K562 (cell line): ENCODE measurements at regions not wholly inside any gene's neighbourhood (a gene's known extent, or its start where the extent isn't known, plus 50 kb on each side); places are given as distances from the start of the nearest gene placed in this dataset.

Experiments
- ATAC-seq: fragments of 200-7000 bp; cut with Tn5 transposase; 3 replicates; pipeline ENCODE4 v1.9.1; 2020; ENCODE audit warnings: moderate library complexity
- BruUV-seq: library from RNA; stranded (reverse); fragments of 400-500 nt; replicated peaks from 2 replicates; lab custom pipeline; 2021; lab: Mats Ljungman, UMichigan
- CTCF ChIA-PET: fragments of 300-600 bp; formaldehyde crosslinking; extraction: SDS; loops from one replicate; lab custom pipeline; 2021; ENCODE audit warnings: low intra/inter-chr PET ratio; lab: Yijun Ruan, JAX
- POLR2A ChIA-PET: fragments of 300-600, 350-650 bp; sonication (Branson Sonifier 250); formaldehyde crosslinking; extraction: SDS; loops from one replicate; lab custom pipeline; 2021; ENCODE audit warnings: antibody characterized with exemption, inconsistent platforms; lab: Yijun Ruan, JAX
- DNase-seq, 4 experiments: peaks; one replicate each; pipeline versions ENCODE4 v3.0.0 to v3.0.0-alpha.2; 2011 to 2018; ENCODE audit warnings: low spot score in 3 of 4, mixed read lengths in 3 of 4; ENCODE audit errors: extremely low read depth in 1 of 4
- FAIRE-seq: peaks from 2 replicates; lab custom pipeline; 2011; peaks lifted over from hg19 to GRCh38; lab: Jason Lieb, UNC
- H2AFZ ChIP-seq: 2 replicates; pipeline ENCODE4 v1.6.0; 2011; ENCODE audit warnings: low read depth, low read length, control low read depth, inconsistent platforms
- H3K27ac ChIP-seq: fragments of 200-600 bp; 3 replicates; pipeline ENCODE4 v1.8.0; 2011; ENCODE audit warnings: low read depth, mild to moderate bottlenecking, control low read depth, inconsistent platforms, low read length, moderate library complexity, mixed read lengths; ENCODE audit errors: extremely low read depth
- H3K27me3 ChIP-seq, 2 experiments: fragments of 300-600 bp in 1 of 2; 2 replicates in 1 of 2; 3 replicates in 1 of 2; pipeline versions ENCODE4 v1.6.0 to v1.8.0; 2011; ENCODE audit warnings: inconsistent platforms in 2 of 2, low read length in 2 of 2, mild to moderate bottlenecking in 1 of 2, mixed read lengths in 1 of 2, moderate library complexity in 1 of 2; ENCODE audit not compliant: control insufficient read depth in 2 of 2, insufficient read depth in 2 of 2
- H3K36me3 ChIP-seq: fragments of 300-600 bp; 3 replicates; pipeline ENCODE4 v1.8.0; 2011; ENCODE audit warnings: mild to moderate bottlenecking, low read length, inconsistent platforms; ENCODE audit not compliant: control insufficient read depth, insufficient read depth
- H3K4me1 ChIP-seq, 2 experiments: fragments of 200-600 bp in 1 of 2; replicated peaks in 1 of 2; 2 replicates in 1 of 2; 3 replicates in 1 of 2; pipeline versions ENCODE4 v1.5.1 to v1.8.0; 2011; ENCODE audit warnings: inconsistent platforms in 2 of 2, low read length in 2 of 2, mild to moderate bottlenecking in 1 of 2, mixed read lengths in 1 of 2, moderate library complexity in 1 of 2; ENCODE audit not compliant: control insufficient read depth in 2 of 2, insufficient read depth in 2 of 2
- H3K4me2 ChIP-seq: 2 replicates; pipeline ENCODE4 v1.6.1; 2011; ENCODE audit warnings: low read length, control low read depth, inconsistent platforms, mixed read lengths; ENCODE audit not compliant: insufficient read depth
- H3K4me3 ChIP-seq: fragments of 200-600 bp; sonication (generic), shearing (Covaris generic); 2 replicates; pipeline ENCODE4 v1.5.1; 2016; ENCODE audit warnings: control low read depth, inconsistent platforms
- H3K79me2 ChIP-seq: fragments of 200-600 bp; 3 replicates; pipeline ENCODE4 v1.8.0; 2011; ENCODE audit warnings: low read length, inconsistent platforms; ENCODE audit not compliant: control insufficient read depth, insufficient read depth
- H3K9ac ChIP-seq, 2 experiments: 2 replicates each; pipeline versions ENCODE4 v1.6.0 to v1.6.1; 2011; ENCODE audit warnings: low read depth in 2 of 2, low read length in 2 of 2, control low read depth in 1 of 2, inconsistent platforms in 1 of 2, mild to moderate bottlenecking in 1 of 2, mixed read lengths in 1 of 2; ENCODE audit not compliant: insufficient read depth in 1 of 2
- H3K9me1 ChIP-seq: one replicate; pipeline ENCODE4 v1.6.0; 2011; ENCODE audit warnings: inconsistent platforms, mild to moderate bottlenecking, low read length, moderate library complexity; ENCODE audit not compliant: control insufficient read depth, insufficient read depth
- H3K9me3 ChIP-seq: replicated peaks from 2 replicates; pipeline ENCODE4 v1.5.1; 2011; ENCODE audit warnings: low read depth, low read length, inconsistent platforms; ENCODE audit not compliant: control insufficient read depth, insufficient read depth
- H4K20me1 ChIP-seq: replicated peaks from 2 replicates; pipeline ENCODE4 v1.6.1; 2011; ENCODE audit warnings: low read length, inconsistent platforms, mixed read lengths; ENCODE audit not compliant: control insufficient read depth, insufficient read depth
- E2F3 ChIP-seq: fragments of 250-450 bp; sonication (Bioruptor Pico); IDR thresholded peaks from 2 replicates; pipeline ENCODE4 v1.4.0; 2020; ENCODE audit warnings: mild to moderate bottlenecking
- E2F8 ChIP-seq: fragments of 450-650 bp; IDR thresholded peaks from 2 replicates; pipeline ENCODE4 v1.7.1; 2018; ENCODE audit warnings: mild to moderate bottlenecking, low read depth; ENCODE audit not compliant: partially characterized antibody
- PBX2 ChIP-seq, 2 experiments: IDR thresholded peaks in 1 of 2; conservative IDR thresholded peaks in 1 of 2; 2 replicates each; pipeline ENCODE4 v1.6.1; 2016; ENCODE audit warnings: low read depth in 2 of 2, mild to moderate bottlenecking in 1 of 2, missing compliant biosample characterization in 1 of 2, missing genetic modification characterization in 1 of 2, moderate library complexity in 1 of 2
- RBBP5 ChIP-seq: fragments of 200-600 bp; sonication (generic); IDR thresholded peaks from 2 replicates; pipeline ENCODE4 v1.6.1; 2012; ENCODE audit warnings: borderline replicate concordance, mild to moderate bottlenecking, low read length, control low read depth, inconsistent platforms; ENCODE audit not compliant: insufficient read depth, poor library complexity, severe bottlenecking
- SETDB1 ChIP-seq: IDR thresholded peaks from one replicate; pipeline ENCODE4 v1.6.1; 2012; ENCODE audit warnings: low read length, control low read depth, inconsistent platforms
- SMARCA4 ChIP-seq: fragments of 450-650 bp; IDR thresholded peaks from 2 replicates; pipeline ENCODE4 v1.6.1; 2016
- STAT6 ChIP-seq: sonication (generic); formaldehyde crosslinking; IDR thresholded peaks from 2 replicates; pipeline ENCODE4 v1.8.1; 2023; ENCODE audit warnings: mild to moderate bottlenecking, missing genetic modification reagents
- ZBTB1 ChIP-seq: sonication (generic); formaldehyde crosslinking; IDR thresholded peaks from 2 replicates; pipeline ENCODE4 v1.8.1; 2023; ENCODE audit warnings: missing genetic modification reagents, low read depth, mild to moderate bottlenecking, borderline replicate concordance
- ZBTB8A ChIP-seq: fragments of 450-650 bp; IDR thresholded peaks from 2 replicates; pipeline ENCODE4 v1.6.1; 2018; ENCODE audit warnings: mild to moderate bottlenecking, moderate library complexity; ENCODE audit not compliant: partially characterized antibody
- WGBS: fragments of 100-300 bp; shearing (Covaris generic); methylation state at CpG from one replicate; pipeline ENCODE4 v1.1.6; 2016; ENCODE audit warnings: low coverage, mixed read lengths; ENCODE audit not compliant: insufficient coverage; ENCODE audit errors: missing lambda C conversion rate; 5-methylcytosine and 5-hydroxymethylcytosine counted together
- in situ Hi-C: fragments of 300-500 bp; cut with MboI; formaldehyde crosslinking; loops from 4 replicates; pipeline ENCODE4 v1.15.0; 2018; ENCODE audit warnings: inconsistent platforms, mixed read lengths
- intact Hi-C: fragments of 100-400 bp; cut with micrococcal nuclease; formaldehyde crosslinking; loops from 2 replicates; pipeline ENCODE4 v1.14.2; 2022
- TF ChIP-seq, protein P1 (sequence below): sonication (generic); formaldehyde crosslinking; IDR thresholded peaks from 2 replicates; pipeline ENCODE4 v1.8.1; 2023; ENCODE audit warnings: mild to moderate bottlenecking, missing genetic modification reagents

DNA sequence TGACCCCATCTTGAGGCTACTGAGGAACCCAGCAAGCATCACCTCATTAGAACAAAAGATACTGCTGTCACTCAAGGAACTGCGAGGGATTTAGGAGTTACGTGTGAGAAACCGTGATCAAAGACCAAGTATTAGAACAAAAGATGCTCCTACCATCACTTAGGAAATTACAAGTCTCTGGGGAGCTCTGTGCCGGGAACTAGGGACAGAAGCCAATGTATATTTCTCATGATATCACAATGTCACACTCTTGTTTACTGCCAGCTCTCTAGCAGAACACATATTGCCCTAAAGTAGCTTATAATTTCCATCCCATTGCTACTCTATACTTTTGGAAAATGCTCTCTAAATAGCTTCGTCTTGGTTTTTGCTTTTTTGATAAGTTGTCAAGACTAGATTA lies 214.5 kb downstream of the HS3ST3A1 start:
- no peaks in the 10 kb centered on the region; a peak in 3 of 5 replicates for H3K4me1 ChIP-seq
- TF ChIP-seq SMARCA4 (no peak), E2F3 (CRISPR knock-in tag) (no peak), RBBP5 (no peak), SETDB1 (no peak), E2F8 (no peak), ZBTB1 (no peak), PBX2 (CRISPR knock-in tag; IDR thresholded peaks at IDR 0.05; ENCODE audit: low read depth) (no peak), PBX2 (tag; conservative IDR thresholded peaks at IDR 0.05; ENCODE audit: low read depth) (no peak), ZBTB8A (no peak), STAT6 (CRISPR knock-in tag) (no peak)
- TF ChIP-seq, protein P1, sequence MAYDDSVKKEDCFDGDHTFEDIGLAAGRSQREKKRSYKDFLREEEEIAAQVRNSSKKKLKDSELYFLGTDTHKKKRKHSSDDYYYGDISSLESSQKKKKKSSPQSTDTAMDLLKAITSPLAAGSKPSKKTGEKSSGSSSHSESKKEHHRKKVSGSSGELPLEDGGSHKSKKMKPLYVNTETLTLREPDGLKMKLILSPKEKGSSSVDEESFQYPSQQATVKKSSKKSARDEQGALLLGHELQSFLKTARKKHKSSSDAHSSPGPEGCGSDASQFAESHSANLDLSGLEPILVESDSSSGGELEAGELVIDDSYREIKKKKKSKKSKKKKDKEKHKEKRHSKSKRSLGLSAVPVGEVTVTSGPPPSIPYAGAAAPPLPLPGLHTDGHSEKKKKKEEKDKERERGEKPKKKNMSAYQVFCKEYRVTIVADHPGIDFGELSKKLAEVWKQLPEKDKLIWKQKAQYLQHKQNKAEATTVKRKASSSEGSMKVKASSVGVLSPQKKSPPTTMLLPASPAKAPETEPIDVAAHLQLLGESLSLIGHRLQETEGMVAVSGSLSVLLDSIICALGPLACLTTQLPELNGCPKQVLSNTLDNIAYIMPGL (CRISPR knock-in tag) = no peak
- TF ChIP-seq, all 486 proteins: peak for 0
- POLR2A ChIA-PET = interaction anchor here (0.9 to 1.2 kb wide), 2 partner anchors 13 to 157 kb away, joined by 3 read pairs; no protein-coding TSS in a partner anchor
- no peaks in the 10 kb centered on the region for H3K27me3 ChIP-seq
- intact Hi-C loops = no loop called here
- no peak overlapping the region for H3K4me3 ChIP-seq
- ATAC-seq = no peak
- H3K9me1 ChIP-seq = no peaks in the 10 kb centered on the region
- DNase-seq = no peak
- in situ Hi-C loops = no loop called here
- no peaks in the 10 kb centered on the region for H3K36me3 ChIP-seq
- no peak overlapping the region for H3K27ac ChIP-seq
- no TSS peak for BruUV-seq
- no peaks in the 10 kb centered on the region for H3K79me2 ChIP-seq
- H2AFZ ChIP-seq = no peak overlapping the region
- FAIRE-seq = no peak
- no peak overlapping the region for H3K9ac ChIP-seq
- H4K20me1 ChIP-seq = no peaks in the 10 kb centered on the region
- H3K9me3 ChIP-seq = no peaks in the 10 kb centered on the region
- 20% methylated on average over 2 of the region's 5 CpGs for WGBS
- CTCF ChIA-PET = no interaction called here
- no peak overlapping the region for H3K4me2 ChIP-seq
